AG08395 (cell line): ENCODE measurements at regions not wholly inside any gene's neighbourhood (a gene's known extent, or its start where the extent isn't known, plus 50 kb on each side); places are given as distances from the start of the nearest gene placed in this dataset.

ENCODE experiments used
- DNase-seq: peaks from one replicate; pipeline ENCODE4 v3.0.0; 2012; ENCODE audit warnings: mixed read lengths, low spot score

DNA sequence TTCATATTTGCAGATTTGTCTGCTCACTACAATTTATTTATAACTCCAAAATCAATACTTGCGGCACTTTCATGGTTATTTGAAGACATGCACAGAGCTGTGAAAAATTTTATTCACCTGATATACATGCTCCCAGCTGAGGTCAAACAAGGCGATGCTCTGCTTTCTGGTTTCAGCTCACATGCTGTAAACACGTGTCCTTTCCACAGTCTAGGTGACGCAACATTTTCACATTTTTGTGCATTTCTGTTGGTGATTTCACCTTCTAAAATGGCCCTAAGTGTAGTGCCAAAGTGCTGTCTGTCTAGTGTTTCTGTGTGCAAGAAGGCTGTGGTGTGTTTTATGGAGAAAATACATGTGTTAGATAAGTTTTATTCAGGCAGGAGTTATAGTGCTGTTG lies 650.5 kb downstream of the RNF144B start:
- DNase-seq: no peak

DNA sequence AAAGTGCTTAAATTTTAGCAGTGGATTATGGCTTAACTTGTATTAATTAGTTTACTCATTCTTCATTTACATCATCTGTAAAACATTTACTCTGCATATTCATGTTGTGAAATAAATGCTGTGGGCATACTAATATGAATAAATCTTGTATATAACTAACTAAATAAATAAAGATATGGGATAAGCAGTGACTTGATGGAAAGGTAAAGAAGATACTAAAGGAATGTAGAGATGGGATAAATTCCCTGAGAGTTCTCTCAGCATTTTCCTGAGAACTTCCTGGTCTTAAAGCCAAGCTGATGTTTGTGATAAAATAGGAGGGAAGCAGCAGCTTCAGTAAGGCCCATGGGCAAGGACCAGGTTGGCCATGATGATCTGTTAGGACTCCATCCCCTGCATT lies 652.1 kb downstream of the RNF144B start:
- no peak for DNase-seq

DNA sequence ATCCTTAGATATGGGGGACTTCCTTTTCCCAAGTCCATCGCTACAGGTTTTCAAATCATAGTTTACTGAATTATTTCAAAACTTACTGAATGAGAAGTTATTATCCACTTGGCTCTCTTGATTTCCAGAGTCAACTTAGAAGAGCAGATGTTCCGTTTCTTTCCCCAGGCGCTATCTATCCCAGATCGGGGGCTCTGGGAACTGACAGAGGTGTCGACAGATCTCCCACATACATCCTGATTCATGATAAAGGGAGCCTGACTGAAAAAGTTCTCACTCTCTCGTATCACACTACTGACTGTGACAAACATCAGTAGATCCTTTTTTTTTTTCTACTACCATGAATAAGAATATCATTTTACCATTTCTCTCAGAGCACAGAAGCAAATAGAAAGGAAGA lies 654.8 kb downstream of the RNF144B start:
- no peak for DNase-seq

DNA sequence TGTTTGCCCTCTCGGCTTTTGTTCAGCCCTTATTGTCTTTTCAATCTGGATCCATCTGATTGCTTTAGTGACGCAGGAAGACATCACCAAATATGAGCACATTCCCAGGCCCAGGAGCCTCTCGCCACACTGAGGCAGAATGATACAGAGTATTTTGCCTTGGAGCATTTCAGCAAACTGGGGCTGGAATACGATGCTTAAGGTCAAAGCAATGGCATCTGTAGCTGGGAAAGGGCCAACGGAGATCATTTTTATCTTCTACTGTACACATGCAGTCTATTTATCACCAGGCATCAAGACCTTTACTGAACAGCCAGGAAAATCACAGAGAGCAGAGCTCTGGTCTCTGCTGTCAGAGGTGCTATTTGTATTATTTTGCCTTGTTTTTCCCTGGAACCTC lies 655.3 kb downstream of the RNF144B start:
- DNase-seq: no peak

DNA sequence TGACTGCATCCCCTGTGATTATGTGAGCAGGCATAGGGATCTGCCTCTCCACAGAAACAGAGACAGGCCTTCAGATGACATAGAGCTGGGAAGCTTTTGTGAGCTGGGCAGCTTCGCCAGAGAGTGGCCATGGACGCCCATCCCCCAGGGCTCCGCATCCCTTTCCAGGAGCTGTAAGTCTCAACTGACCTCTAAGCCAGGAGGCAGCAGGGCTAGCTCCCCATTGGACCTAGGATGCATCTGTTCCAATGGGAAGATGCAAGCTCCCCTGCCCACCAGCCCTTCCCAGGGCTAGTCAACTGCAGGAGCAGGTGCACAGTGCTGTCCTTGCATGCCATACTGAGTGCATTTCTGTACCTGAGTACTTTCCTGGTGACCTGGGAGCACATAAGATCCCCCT lies 663.6 kb downstream of the RNF144B start:
- no peak for DNase-seq

DNA sequence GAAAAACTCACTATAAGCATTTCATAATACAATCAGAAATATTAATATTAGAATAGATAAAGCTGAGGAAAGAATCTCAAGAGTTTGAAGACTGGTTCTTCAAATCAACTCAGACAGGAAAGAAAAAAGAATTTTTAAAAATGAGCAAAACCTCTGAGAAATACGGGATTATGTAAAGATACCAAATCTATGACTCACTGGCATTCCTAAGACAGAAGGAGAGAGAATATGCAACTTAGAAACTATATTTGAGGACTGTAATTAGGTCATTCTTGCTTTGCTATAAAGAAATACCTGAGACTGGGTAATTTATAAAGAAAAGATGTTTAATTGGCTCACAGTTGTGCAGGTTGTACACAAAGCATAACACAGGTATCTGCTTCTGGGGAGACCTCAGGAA lies 665.1 kb downstream of the RNF144B start:
- no peak for DNase-seq

DNA sequence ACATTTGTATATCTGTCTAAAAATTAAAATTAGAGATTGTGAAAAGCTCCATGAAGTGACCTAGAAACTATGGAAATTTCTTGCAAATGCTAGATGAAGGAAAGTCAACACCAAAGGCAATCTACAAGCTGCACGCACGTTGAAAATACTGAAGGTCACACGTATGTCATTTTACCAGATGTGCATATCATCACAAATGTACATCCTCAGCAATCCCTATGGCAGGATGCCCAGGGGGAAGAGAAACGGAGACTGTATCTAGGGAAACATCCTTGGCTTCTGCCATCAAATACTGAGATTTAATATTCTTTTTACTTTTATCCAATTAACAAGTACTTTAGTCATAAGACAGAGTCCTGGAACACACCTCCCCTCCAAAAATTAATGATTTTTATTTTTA lies 672.0 kb downstream of the RNF144B start:
- DNase-seq: no peak

DNA sequence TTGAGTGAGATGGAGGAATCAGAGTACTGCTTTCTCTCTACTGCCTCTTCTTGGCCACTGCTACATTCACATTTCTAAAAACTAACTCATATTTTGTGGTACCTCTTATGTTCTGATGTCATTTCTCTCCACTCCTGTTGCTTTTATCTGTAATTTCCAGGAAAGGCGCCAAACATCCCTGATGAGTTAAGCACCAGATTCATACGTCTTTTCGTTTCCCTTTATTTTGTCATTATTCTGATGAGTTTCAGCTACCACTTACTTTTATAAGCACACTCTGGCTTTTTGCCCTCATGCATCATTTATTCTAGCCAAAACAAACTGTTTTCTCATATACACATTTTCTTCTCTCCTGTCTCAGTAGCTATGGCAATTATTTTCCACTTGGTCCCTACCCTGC lies 680.0 kb downstream of the RNF144B start:
- DNase-seq: no peak

DNA sequence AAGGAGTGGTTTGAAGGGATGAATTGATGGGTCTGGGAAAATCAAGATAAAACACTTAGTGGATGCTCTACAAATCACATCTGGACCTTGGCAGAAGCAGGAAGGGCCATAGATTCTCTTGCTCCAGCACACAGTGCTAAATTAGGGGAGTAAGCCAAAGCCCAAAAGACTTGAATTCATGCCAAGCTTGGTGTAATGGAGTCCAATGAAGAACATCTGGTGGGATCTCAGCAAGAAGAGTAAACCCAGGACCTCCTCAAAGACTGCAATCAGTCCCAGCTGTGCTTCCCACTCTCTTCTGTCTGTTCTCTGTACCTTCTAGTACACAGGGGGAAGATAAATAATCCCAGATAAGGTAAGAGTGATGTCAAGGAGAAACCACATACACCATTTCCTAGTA lies 683.4 kb downstream of the RNF144B start:
- DNase-seq: no peak

DNA sequence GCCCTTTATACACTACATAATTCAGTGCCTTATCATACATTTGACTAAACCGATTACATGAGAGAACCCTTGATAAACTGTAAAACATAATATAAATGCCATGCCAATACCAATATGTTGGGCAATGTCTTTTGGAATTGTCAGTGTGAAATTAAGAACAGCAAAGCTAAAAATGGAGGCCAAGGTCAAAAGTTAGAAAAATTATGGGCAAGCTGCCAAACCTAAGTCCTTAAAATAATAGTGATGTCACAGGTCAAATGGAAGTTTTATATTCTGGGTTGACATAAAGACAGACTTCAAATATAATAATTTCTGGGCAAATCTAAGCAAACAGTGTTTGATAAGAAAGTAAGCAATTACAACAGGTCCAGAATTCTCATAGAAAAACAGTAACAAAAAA lies 696.7 kb downstream of the RNF144B start:
- no peak for DNase-seq

DNA sequence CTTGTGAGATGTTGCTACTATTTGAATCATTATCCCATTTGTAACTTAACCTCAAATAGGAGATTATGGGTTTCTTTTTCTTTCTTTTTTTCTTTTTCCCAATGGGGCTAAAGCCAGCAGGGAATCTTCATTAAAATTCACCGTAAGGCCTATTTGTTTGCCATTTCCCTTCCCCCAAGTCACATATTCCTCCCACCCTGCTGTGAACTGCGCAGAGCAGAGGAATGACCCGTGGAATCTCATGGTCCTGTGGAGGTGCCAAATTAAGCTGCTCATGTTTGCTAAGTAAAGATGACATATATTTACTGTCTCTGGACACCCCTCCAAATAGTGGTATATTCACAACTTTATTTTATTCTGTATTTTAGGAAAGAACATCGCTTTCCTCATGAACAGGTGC lies 699.3 kb downstream of the RNF144B start:
- DNase-seq: no peak

DNA sequence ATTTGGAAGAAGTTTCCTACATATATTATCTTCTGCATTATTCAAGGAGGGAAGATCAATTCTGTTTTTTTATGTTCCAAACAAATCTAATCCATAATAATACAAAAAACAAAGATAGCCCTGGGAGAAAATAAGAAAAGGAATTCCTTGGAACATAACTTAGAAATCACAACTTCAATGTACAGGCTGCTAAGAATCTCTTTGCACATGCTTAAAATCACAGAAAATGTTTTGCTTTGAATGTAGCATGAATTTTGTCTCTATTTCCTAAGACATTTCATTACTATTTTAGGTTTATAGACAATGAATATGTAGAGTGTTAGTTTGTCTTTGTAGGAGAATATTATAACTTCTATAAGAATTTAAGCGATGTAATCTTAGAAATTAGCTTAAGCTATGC lies 700.1 kb downstream of the RNF144B start:
- no peak for DNase-seq

DNA sequence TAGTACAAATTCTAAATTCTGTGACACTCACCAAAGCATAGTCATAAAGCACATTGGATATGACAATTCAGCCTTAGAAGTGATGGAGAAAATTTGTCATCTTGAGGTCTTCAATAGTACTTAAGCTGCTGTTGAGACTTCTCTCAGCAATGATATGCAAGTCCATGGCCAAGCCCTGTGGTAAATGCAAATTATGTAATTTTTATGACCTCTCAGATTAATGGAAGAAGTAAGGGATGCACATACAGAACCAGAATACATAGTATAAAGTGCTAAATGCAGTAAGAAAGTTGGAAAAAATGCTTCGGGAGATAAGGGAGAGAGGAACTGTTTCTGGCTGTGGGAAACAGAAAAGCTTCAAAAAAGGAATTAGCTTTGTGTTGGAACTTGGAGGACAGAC lies 700.7 kb downstream of the RNF144B start:
- DNase-seq: no peak

DNA sequence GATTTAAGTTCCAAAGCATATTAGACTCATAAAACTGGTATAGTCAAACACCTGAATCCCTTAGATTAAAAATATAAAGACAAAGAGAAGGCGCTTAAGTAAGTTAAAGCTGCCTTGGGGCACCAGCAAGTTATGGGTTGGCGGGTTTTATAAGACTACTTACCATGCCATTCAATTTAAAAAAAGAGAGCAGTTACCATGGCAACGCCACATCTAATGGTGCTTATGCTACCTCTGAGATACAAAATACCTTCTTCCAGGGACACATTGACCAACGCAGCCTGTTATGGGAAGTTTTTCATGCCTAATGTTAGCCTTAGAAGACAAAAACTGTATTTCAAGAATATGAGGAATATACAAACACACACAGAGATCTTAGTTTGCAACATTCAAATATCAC lies 713.6 kb downstream of the RNF144B start:
- no peak for DNase-seq

DNA sequence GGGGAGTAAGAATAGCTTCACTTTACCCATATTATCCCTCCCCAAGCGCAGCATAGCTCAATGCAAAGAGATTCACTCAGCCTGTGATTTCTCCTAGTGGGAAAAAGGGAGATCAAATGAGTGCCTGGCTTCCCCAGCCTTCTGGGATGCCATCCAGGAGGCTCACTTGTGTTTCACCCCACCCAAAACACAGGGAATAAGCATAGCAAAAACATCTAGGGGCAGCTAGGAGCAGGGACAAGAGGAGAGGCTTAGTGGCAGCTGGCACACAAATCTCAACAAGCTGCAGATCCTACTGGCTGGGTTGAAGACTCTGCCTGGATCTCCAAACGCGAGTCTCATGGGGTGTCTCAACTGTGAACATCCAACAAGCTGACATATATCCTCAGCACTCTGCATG lies 715.8 kb downstream of the RNF144B start:
- DNase-seq: no peak

DNA sequence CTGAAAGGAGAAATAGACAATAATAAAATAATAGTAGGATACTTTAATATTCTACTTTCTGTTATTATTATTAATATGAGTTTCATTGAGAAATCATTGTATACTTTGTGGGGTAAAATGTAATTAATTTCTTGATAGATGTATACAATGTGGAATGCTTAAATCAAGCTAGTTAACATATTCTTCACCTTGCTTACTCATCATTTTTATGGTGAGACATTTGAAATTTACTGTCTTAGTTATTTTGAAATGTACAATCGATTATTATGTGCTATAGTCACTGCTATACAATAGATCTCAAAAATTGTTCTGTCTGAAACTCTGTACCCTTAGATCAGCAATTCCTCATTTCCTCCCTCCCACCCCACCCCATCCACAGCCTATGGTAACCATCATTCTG lies 720.3 kb downstream of the RNF144B start:
- DNase-seq: no peak

DNA sequence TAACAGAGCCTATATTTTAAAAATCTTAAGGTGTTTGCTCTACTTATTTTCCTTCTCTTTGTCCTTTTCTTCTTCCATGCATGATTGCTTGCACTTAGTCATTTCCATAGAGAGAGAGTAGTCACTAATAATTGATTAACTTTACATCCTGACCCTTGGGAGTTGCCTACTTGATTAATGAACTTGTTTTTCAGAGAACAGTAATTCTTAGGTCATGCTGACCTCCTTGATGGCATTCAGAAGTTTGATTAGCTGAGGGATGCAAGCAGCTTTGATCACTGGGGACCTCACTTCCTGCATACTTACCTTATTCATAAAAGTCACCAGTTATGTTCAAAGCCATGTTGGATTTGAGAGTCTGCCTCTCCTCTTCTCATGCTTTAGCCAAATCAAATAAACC lies 715.6 kb upstream of the ID4 start:
- no peak for DNase-seq

DNA sequence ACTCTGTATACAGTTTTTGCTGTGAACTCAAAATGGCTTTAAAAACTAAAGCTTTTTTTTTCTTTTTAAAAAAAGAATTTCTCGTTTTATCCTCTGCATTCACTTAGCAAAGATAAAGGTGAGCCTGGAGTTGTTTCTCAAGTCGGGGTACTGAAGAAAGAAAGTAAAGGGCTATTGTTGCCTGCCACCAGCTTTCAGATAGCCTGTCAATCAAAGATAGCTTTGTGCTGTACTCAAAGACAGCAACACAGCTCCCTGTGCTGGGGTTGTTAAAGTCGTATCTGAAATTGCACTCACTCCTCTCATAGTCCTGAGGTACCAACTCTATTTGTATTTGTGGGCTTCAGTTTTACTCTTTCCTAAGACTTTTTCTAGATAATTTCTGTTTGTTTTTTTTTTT lies 710.1 kb upstream of the ID4 start:
- DNase-seq: no peak

DNA sequence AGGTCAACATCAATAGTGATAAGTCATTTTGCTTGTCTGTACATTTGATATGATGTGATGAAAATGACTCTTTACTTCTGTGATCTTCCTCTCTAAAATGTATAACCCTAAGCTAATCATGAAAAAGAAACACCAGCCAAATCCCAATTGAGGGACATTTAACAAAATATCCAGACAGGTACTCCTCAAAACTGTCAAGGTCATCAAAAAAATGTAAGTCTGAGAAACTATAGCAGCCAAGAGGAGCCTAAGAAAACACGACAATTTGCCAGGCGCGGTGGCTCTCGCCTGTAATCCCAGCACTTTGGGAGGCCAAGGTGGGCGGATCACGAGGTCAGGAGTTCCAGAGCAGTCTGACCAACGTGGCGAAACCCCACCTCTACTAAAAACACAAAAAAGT lies 708.5 kb upstream of the ID4 start:
- no peak for DNase-seq

DNA sequence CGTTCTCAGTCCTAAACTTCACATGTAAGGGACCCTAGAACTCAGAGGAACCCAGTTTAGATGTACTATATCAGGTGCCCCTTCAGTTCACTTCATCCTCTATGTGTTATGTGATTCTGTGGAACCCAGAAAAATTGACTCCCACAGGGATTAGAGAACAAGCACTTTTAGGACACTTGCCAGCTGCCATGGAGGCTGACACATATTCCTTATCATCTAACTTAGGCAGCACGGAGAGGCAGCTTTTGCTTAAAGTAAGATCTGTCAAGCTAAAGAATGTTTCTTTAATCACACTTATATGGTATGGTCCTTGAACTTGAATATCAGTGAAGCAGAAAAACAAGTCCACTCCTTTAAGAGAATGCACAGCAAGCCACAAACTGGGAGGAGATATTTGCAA lies 701.5 kb upstream of the ID4 start:
- DNase-seq: no peak

DNA sequence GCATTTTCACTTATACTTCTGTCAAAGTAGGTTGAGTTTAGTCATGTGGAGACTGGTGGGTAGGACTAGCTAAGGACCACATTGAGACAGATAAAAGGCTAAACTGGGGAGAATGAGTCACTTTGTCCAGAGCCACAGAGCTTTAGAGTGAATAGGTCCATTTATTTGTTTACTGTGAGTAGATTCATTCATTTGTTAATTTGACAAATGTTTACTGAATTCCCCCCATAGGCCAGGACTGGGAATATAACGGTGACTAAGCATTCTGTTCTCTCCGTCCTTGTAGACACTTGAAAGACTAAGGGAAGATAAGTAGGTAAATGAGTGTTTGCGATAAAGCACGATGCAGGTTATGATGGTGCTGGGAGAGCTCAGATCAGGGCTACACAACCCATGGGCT lies 699.7 kb upstream of the ID4 start:
- no peak for DNase-seq

DNA sequence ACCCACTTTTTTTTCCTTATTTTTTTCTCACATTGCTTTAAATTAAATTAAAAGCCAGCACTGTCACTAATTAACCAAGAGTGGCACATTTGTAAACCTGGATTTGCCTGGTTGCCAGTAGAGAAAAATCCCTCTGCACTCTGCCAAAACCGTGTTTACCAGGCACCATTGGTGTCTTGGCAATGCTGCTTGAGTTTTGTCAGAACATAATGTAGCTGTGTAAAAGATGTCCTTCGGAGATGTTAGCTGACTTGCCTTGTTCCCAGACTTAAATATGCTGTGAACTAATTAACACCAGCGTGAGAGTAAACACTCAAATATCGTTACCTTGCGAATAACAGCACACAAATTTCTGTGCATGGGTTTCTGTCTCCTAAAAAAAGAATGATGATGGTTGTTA lies 694.9 kb upstream of the ID4 start:
- no peak for DNase-seq

DNA sequence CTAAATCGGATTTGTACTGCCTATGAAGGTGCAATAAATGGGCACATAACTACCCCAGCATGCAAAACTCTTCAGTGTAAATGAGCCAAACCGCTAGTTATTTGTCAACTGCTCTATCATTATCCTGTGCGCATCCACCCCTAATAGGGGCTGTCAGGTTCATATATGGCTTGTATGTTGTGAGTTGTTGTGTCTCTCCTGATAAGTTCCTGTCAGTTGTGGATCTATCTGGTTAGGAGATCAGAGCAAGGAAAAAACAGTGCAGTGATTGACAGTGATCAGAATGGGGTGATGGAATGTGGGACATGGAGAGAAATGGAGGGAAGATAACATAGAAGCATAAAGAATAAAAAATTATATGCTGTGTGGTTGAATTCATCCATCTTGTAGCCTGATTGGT lies 686.9 kb upstream of the ID4 start:
- DNase-seq: no peak

DNA sequence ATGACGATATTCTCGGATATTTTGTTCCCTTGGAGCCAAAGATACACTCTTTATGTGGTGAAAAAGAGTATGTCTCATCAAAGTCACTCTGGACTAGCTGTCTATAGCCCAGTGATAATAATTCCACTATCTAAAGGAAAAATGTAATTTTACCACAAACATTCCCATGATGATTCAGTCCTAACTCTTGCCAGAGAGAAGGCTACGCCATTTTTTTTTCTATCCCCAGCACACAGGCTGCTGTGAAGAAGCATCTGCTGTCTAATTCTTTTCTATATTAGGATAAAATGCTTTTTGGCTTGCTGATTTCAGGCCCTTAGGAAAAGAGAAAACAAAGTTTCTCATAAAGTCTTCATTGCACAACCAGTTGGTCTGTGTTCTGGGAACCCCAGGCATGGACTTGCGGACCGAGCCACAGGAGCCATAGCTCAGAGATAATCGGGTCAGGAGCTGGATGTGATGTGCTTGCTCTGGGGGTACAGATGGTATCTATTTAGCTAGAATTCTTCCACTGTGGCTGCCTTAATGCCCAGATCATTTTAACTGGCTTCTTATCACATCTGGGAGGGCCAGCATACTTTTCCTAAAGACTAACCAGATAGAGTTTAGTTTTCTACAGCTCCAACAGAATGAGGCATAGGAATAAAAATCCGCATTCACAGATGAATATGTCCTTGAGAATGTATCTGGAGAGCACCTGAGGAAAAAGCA lies 683.7 kb upstream of the ID4 start:
- DNase-seq: peak; percentile 61

DNA sequence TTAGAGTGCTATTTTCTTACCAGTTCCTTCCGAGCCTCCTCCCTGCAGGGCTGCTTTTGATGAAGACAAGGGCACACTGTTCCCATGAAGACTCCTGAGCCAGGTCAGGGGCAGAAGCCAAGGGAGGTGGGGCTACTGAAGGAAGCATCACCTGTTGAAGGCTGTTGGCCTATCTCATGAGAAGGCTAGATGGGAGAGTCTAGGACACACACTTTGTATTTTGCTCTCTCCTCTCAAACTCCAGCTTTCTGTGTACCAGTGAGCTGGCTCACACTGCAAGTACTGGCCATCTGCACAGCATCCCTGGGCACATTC lies 683.2 kb upstream of the ID4 start:
- DNase-seq: no peak
